ENCODE measurements at regions not wholly inside any gene's neighbourhood (a gene's known extent, or its start where the extent isn't known, plus 50 kb on each side); places are given as distances from the start of the nearest gene placed in this dataset.

- no peak for DNase-seq
These were observed 78.0 kb upstream of the TNFSF18 start for GRCh38 chr1:173128742-173129141.

- peak in 1 of 2 donors; percentile 20 for DNase-seq
These were observed 76.9 kb upstream of the TNFSF18 start for GRCh38 chr1:173127369-173128307.

GRCh38 chr1:173126421-173126820 lies 75.7 kb upstream of the TNFSF18 start:
- DNase-seq = no peak

GRCh38 chr1:173122958-173123852 lies 72.5 kb upstream of the TNFSF18 start:
- peak; percentile 87 to 91 for DNase-seq

GRCh38 chr1:173122344-173122935 lies 71.7 kb upstream of the TNFSF18 start:
- DNase-seq = peak; percentile 6 to 29

- no peak for DNase-seq
These were observed 67.7 kb upstream of the TNFSF18 start for GRCh38 chr1:173118404-173118803.

- no peak for DNase-seq
These were observed 67.0 kb upstream of the TNFSF18 start for GRCh38 chr1:173117761-173118160.

GRCh38 chr1:173117108-173117633 lies 66.4 kb upstream of the TNFSF18 start:
- DNase-seq = no peak

GRCh38 chr1:173114346-173114745 lies 63.6 kb upstream of the TNFSF18 start:
- no peak for DNase-seq

- no peak for DNase-seq
These were observed 62.4 kb upstream of the TNFSF18 start for GRCh38 chr1:173113015-173113741.

- DNase-seq = no peak
These were observed 61.4 kb upstream of the TNFSF18 start for GRCh38 chr1:173112129-173112528.

- DNase-seq = no peak
These were observed 57.0 kb upstream of the TNFSF18 start for GRCh38 chr1:173107696-173108095.

- DNase-seq = no peak
These were observed 52.3 kb upstream of the TNFSF18 start for GRCh38 chr1:173103006-173103405.

- no peak for DNase-seq
These were observed 50.8 kb upstream of the TNFSF18 start for GRCh38 chr1:173101589-173101988.

GRCh38 chr1:173100476-173101107 lies 49.9 kb upstream of the TNFSF18 start:
- no peak for DNase-seq

Measured in right lung (tissue), 2 donors.